HepG2 (cell line): ENCODE measurements at regions not wholly inside any gene's neighbourhood (a gene's known extent, or its start where the extent isn't known, plus 50 kb on each side); places are given as distances from the start of the nearest gene placed in this dataset.

Source experiments
- ARNTL ChIP-seq: sonication (generic); formaldehyde crosslinking; IDR thresholded peaks from 2 replicates; pipeline ENCODE4 v1.4.0; 2020; ENCODE audit warnings: mild to moderate bottlenecking, missing genetic modification reagents
- DMAP1 ChIP-seq: IDR thresholded peaks from 2 replicates; pipeline ENCODE4 v1.6.1; 2016
- ETV5 ChIP-seq: IDR thresholded peaks from 2 replicates; pipeline ENCODE4 v1.6.1; 2018; ENCODE audit warnings: missing biosample characterization, missing genetic modification reagents, inconsistent platforms, borderline replicate concordance
- FOXP1 ChIP-seq, 2 experiments: fragments of 450-650 bp in 1 of 2; IDR thresholded peaks; 2 replicates each; pipeline ENCODE4 v1.6.1; 2017 to 2018; ENCODE audit warnings: antibody characterized with exemption in 1 of 2
- MAFF ChIP-seq: IDR thresholded peaks from 2 replicates; pipeline ENCODE4 v1.6.1; 2011; ENCODE audit warnings: low read depth, low read length, improper control_type of control experiment
- MED8 ChIP-seq: sonication (generic); formaldehyde crosslinking; IDR thresholded peaks from 2 replicates; pipeline ENCODE4 v1.8.1; 2023; ENCODE audit warnings: mild to moderate bottlenecking, missing genetic modification reagents; ENCODE audit not compliant: insufficient replicate concordance
- MIXL1 ChIP-seq: IDR thresholded peaks from 2 replicates; pipeline ENCODE4 v1.6.1; 2016
- PPARG ChIP-seq: conservative IDR thresholded peaks from 2 replicates; pipeline ENCODE4 v1.6.1; 2016; ENCODE audit warnings: missing biosample characterization, missing genetic modification reagents
- RBM22 ChIP-seq: fragments of 200-400 bp; formaldehyde crosslinking; optimal IDR thresholded peaks from 2 replicates; pipeline ENCODE3; 2017; ENCODE audit warnings: mild to moderate bottlenecking, low read length, moderate library complexity
- RCOR2 ChIP-seq: IDR thresholded peaks from 2 replicates; pipeline ENCODE4 v1.6.1; 2016; ENCODE audit warnings: missing biosample characterization, missing genetic modification reagents
- STAG1 ChIP-seq: sonication (generic); formaldehyde crosslinking; IDR thresholded peaks from 2 replicates; pipeline ENCODE4 v1.4.0; 2020; ENCODE audit warnings: missing genetic modification reagents
- TAF1 ChIP-seq: sonication (generic); formaldehyde crosslinking; IDR thresholded peaks from 2 replicates; pipeline ENCODE4 v1.4.0; 2020; ENCODE audit warnings: missing genetic modification reagents
- TAF15 ChIP-seq: fragments of 200-400 bp; formaldehyde crosslinking; IDR thresholded peaks from one replicate; pipeline ENCODE4 v1.6.1; 2018; ENCODE audit warnings: mild to moderate bottlenecking, low read depth, low read length; ENCODE audit not compliant: poor library complexity, severe bottlenecking
- TP53 ChIP-seq: sonication (generic); formaldehyde crosslinking; conservative IDR thresholded peaks from 2 replicates; pipeline ENCODE4 v1.4.0; 2020; ENCODE audit warnings: missing genetic modification reagents
- ZNF20 ChIP-seq: sonication (generic); formaldehyde crosslinking; IDR thresholded peaks from 2 replicates; pipeline ENCODE4 v1.4.0; 2020; ENCODE audit warnings: mild to moderate bottlenecking, moderate library complexity, missing genetic modification reagents
- ZNF225 ChIP-seq: sonication (generic); formaldehyde crosslinking; IDR thresholded peaks from 2 replicates; pipeline ENCODE4 v1.4.0; 2020; ENCODE audit warnings: mild to moderate bottlenecking, missing genetic modification reagents
- ZNF3 ChIP-seq: IDR thresholded peaks from 2 replicates; pipeline ENCODE4 v1.7.0; 2017; ENCODE audit warnings: inconsistent platforms
- ZSCAN20 ChIP-seq: sonication (generic); formaldehyde crosslinking; IDR thresholded peaks from 2 replicates; pipeline ENCODE4 v1.4.0; 2020; ENCODE audit warnings: missing genetic modification reagents, mild to moderate bottlenecking, borderline replicate concordance
- TF ChIP-seq, protein P1 (sequence below): sonication (generic); formaldehyde crosslinking; IDR thresholded peaks from 2 replicates; pipeline ENCODE4 v1.4.0; 2020; ENCODE audit warnings: mild to moderate bottlenecking, missing genetic modification reagents, borderline replicate concordance
- TF ChIP-seq, protein P2 (sequence below): sonication (generic); formaldehyde crosslinking; IDR thresholded peaks from 2 replicates; pipeline ENCODE4 v1.4.0; 2020; ENCODE audit warnings: mild to moderate bottlenecking, missing genetic modification reagents
- TF ChIP-seq, protein P3 (sequence below): sonication (generic); formaldehyde crosslinking; IDR thresholded peaks from 2 replicates; pipeline ENCODE4 v1.4.0; 2020; ENCODE audit warnings: missing genetic modification reagents
- TF ChIP-seq, protein P4 (sequence below): sonication (generic); IDR thresholded peaks from 2 replicates; pipeline ENCODE4 v1.6.1; 2016; ENCODE audit warnings: low read depth, borderline replicate concordance
- TF ChIP-seq, protein P5 (sequence below): sonication (generic); formaldehyde crosslinking; IDR thresholded peaks from 2 replicates; pipeline ENCODE4 v1.4.0; 2020; ENCODE audit warnings: missing genetic modification reagents

DNA sequence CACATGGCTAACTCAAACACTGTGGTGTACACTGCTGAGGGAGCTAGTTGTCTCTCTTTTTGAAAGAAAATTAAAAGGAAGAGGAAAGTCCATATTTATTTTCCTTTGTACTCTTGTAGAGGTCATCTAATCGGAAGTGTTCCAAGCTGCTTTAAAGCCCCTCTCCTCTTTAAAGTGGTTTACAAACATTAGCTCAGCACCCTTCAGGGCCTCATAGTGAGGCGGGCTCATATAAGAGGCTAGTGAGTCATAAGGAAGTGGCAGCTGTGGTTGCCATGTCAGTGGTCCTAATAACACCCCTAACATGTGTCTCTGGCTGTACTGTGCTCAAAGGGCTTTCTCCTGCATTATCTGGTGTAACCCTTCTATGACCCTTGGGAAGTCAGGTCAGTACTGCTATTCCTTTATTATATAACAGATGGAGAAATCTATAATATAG is 104.4 kb upstream of the SERBP1 start (continued):
- TF ChIP-seq MIXL1 (CRISPR knock-in tag), result peak; percentile 98
- TF ChIP-seq, protein P1, sequence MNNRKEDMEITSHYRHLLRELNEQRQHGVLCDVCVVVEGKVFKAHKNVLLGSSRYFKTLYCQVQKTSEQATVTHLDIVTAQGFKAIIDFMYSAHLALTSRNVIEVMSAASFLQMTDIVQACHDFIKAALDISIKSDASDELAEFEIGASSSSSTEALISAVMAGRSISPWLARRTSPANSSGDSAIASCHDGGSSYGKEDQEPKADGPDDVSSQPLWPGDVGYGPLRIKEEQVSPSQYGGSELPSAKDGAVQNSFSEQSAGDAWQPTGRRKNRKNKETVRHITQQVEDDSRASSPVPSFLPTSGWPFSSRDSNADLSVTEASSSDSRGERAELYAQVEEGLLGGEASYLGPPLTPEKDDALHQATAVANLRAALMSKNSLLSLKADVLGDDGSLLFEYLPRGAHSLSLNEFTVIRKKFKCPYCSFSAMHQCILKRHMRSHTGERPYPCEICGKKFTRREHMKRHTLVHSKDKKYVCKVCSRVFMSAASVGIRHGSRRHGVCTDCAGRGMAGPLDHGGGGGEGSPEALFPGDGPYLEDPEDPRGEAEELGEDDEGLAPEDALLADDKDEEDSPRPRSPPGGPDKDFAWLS (CRISPR knock-in tag), result no peak
- peak; percentile 100 for TF ChIP-seq ETV5 (CRISPR knock-in tag)
- TF ChIP-seq ARNTL, result peak; percentile 96
- peak; percentile 31; the same call in 1 of the 2 replicates for TF ChIP-seq DMAP1 (CRISPR knock-in tag)
- no peak for TF ChIP-seq TAF15
- TF ChIP-seq TAF1 (CRISPR knock-in tag), result 0 out of 2 replicates have a peak, but pooled peaks have one; percentile 25
- TF ChIP-seq, protein P2, sequence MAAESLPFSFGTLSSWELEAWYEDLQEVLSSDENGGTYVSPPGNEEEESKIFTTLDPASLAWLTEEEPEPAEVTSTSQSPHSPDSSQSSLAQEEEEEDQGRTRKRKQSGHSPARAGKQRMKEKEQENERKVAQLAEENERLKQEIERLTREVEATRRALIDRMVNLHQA (CRISPR knock-in tag), result no peak
- TF ChIP-seq MED8, result peak; percentile 95
- TF ChIP-seq STAG1 (CRISPR knock-in tag), result peak; percentile 18
- TF ChIP-seq ZSCAN20 (CRISPR knock-in tag), result peak; percentile 93; the same call in 1 of the 2 replicates
- TF ChIP-seq FOXP1 (IDR thresholded peaks at IDR 0.05), result peak; percentile 43; the same call in 1 of the 2 replicates
- peak; percentile 99 for TF ChIP-seq FOXP1 (CRISPR knock-in tag; IDR thresholded peaks at IDR 0.05)
- TF ChIP-seq TP53, result 0 out of 2 replicates have a peak, but pooled peaks have one; percentile 74
- peak; percentile 95 for TF ChIP-seq RCOR2 (CRISPR knock-in tag)
- TF ChIP-seq ZNF20, result no peak
- TF ChIP-seq, protein P3, sequence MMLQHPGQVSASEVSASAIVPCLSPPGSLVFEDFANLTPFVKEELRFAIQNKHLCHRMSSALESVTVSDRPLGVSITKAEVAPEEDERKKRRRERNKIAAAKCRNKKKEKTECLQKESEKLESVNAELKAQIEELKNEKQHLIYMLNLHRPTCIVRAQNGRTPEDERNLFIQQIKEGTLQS (CRISPR knock-in tag), result peak; percentile 96
- TF ChIP-seq, protein P4, sequence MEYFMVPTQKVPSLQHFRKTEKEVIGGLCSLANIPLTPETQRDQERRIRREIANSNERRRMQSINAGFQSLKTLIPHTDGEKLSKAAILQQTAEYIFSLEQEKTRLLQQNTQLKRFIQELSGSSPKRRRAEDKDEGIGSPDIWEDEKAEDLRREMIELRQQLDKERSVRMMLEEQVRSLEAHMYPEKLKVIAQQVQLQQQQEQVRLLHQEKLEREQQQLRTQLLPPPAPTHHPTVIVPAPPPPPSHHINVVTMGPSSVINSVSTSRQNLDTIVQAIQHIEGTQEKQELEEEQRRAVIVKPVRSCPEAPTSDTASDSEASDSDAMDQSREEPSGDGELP, result peak; percentile 81; the same call in 1 of the 2 replicates
- no peak for TF ChIP-seq MAFF
- TF ChIP-seq, protein P5, sequence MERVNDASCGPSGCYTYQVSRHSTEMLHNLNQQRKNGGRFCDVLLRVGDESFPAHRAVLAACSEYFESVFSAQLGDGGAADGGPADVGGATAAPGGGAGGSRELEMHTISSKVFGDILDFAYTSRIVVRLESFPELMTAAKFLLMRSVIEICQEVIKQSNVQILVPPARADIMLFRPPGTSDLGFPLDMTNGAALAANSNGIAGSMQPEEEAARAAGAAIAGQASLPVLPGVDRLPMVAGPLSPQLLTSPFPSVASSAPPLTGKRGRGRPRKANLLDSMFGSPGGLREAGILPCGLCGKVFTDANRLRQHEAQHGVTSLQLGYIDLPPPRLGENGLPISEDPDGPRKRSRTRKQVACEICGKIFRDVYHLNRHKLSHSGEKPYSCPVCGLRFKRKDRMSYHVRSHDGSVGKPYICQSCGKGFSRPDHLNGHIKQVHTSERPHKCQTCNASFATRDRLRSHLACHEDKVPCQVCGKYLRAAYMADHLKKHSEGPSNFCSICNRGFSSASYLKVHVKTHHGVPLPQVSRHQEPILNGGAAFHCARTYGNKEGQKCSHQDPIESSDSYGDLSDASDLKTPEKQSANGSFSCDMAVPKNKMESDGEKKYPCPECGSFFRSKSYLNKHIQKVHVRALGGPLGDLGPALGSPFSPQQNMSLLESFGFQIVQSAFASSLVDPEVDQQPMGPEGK (CRISPR knock-in tag), result peak; percentile 57
- TF ChIP-seq PPARG (CRISPR knock-in tag), result peak; percentile 92
- TF ChIP-seq ZNF225 (CRISPR knock-in tag), result no peak
- TF ChIP-seq RBM22, result no peak
- TF ChIP-seq ZNF3 (CRISPR knock-in tag), result peak; percentile 65; the same call in 1 of the 2 replicates
